GM12891 (cell line): ENCODE measurements at regions not wholly inside any gene's neighbourhood (a gene's known extent, or its start where the extent isn't known, plus 50 kb on each side); places are given as distances from the start of the nearest gene placed in this dataset.

ENCODE experiments used
- PAX5 ChIP-seq: IDR thresholded peaks from 2 replicates; pipeline ENCODE4 v1.6.1; 2011; ENCODE audit warnings: low read length, moderate library complexity, mild to moderate bottlenecking; ENCODE audit not compliant: insufficient read depth, severe bottlenecking
- POLR2A ChIP-seq: IDR thresholded peaks from 2 replicates; pipeline ENCODE4 v1.6.1; 2011; ENCODE audit warnings: low read depth, low read length, control low read depth
- POLR2AphosphoS5 ChIP-seq: IDR thresholded peaks from 2 replicates; pipeline ENCODE4 v1.6.1; 2011; ENCODE audit warnings: low read depth, low read length, control low read depth
- TAF1 ChIP-seq: IDR thresholded peaks from 2 replicates; pipeline ENCODE4 v1.6.1; 2011; ENCODE audit warnings: low read depth, low read length, control low read depth

- no peak for TF ChIP-seq POLR2AphosphoS5
- no peak for TF ChIP-seq TAF1
- no peak for TF ChIP-seq POLR2A
- TF ChIP-seq PAX5: no peak
Measured at GRCh38 chr13:36763126-36763722, 55.8 kb upstream of the RFXAP start.
